A673 (cell line): ENCODE measurements at regions not wholly inside any gene's neighbourhood (a gene's known extent, or its start where the extent isn't known, plus 50 kb on each side); places are given as distances from the start of the nearest gene placed in this dataset.

Experiments used
- BruUV-seq: library from RNA; stranded (reverse); fragments of 400-500 nt; replicated peaks from 2 replicates; lab custom pipeline; 2021; lab: Mats Ljungman, UMichigan
- CTCF ChIA-PET: fragments of 300-600 bp; sonication (Branson Sonifier 250); formaldehyde crosslinking; loops from one replicate; lab custom pipeline; 2022; ENCODE audit warnings: antibody characterized with exemption; lab: Charles Lee
- POLR2A ChIA-PET: fragments of 300-600 bp; sonication (Branson Sonifier 250); formaldehyde crosslinking; loops from one replicate; lab custom pipeline; 2022; ENCODE audit warnings: antibody characterized with exemption; ENCODE audit not compliant: low non-redundant PET; lab: Charles Lee
- DNase-seq: peaks from one replicate; pipeline ENCODE4 v3.0.0-alpha.2; 2015; ENCODE audit warnings: low spot score
- H3K27ac ChIP-seq: fragments of 200-600 bp; sonication (generic); 2 replicates; pipeline ENCODE4 v1.5.1; 2016; ENCODE audit warnings: mixed run types, low read depth, mild to moderate bottlenecking, mixed read lengths, antibody characterized with exemption, low read length; ENCODE audit not compliant: poor library complexity, severe bottlenecking
- H3K27me3 ChIP-seq: fragments of 200-600 bp; sonication (generic); replicated peaks from 2 replicates; pipeline ENCODE4 v1.6.1; 2017; ENCODE audit warnings: mixed run types, low read depth, mild to moderate bottlenecking, mixed read lengths, antibody characterized with exemption, low read length; ENCODE audit not compliant: insufficient read depth, poor library complexity
- H3K36me3 ChIP-seq: fragments of 200-600 bp; sonication (generic); 2 replicates; pipeline ENCODE4 v1.6.1; 2016; ENCODE audit warnings: mixed run types, mild to moderate bottlenecking, mixed read lengths, antibody characterized with exemption, low read length; ENCODE audit not compliant: insufficient read depth, poor library complexity, severe bottlenecking
- H3K4me1 ChIP-seq: fragments of 200-600 bp; sonication (generic); 2 replicates; pipeline ENCODE4 v1.6.1; 2017; ENCODE audit warnings: mixed run types, mild to moderate bottlenecking, mixed read lengths, antibody characterized with exemption, low read length; ENCODE audit not compliant: insufficient read depth, poor library complexity, severe bottlenecking
- H3K4me3 ChIP-seq: fragments of 200-600 bp; sonication (generic); 2 replicates; pipeline ENCODE4 v1.5.1; 2016; ENCODE audit warnings: low read depth, mixed run types, mild to moderate bottlenecking, mixed read lengths, low read length; ENCODE audit not compliant: poor library complexity, severe bottlenecking
- H3K9me3 ChIP-seq: fragments of 200-600 bp; sonication (generic); 2 replicates; pipeline ENCODE4 v1.6.1; 2016; ENCODE audit warnings: mixed run types, low read depth, mild to moderate bottlenecking, mixed read lengths, antibody characterized with exemption, low read length; ENCODE audit not compliant: poor library complexity, severe bottlenecking
- CTCF ChIP-seq: fragments of 300-800, 200-600 bp; sonication (generic); conservative IDR thresholded peaks from 2 replicates; pipeline ENCODE4 v1.5.1; 2017; ENCODE audit warnings: low read depth, mild to moderate bottlenecking, antibody characterized with exemption, low read length, moderate library complexity, mixed read lengths
- EZH2 ChIP-seq: fragments of 200-600 bp; sonication (generic); IDR thresholded peaks from 2 replicates; pipeline ENCODE4 v1.6.1; 2017; ENCODE audit warnings: borderline replicate concordance, low read depth, mild to moderate bottlenecking, mixed read lengths, antibody characterized with exemption, low read length; ENCODE audit not compliant: poor library complexity, severe bottlenecking
- intact Hi-C: fragments of 100-400 bp; cut with micrococcal nuclease; formaldehyde crosslinking; loops from one replicate; pipeline ENCODE4 v1.10.0; 2022; ENCODE audit not compliant: unreplicated experiment

DNA sequence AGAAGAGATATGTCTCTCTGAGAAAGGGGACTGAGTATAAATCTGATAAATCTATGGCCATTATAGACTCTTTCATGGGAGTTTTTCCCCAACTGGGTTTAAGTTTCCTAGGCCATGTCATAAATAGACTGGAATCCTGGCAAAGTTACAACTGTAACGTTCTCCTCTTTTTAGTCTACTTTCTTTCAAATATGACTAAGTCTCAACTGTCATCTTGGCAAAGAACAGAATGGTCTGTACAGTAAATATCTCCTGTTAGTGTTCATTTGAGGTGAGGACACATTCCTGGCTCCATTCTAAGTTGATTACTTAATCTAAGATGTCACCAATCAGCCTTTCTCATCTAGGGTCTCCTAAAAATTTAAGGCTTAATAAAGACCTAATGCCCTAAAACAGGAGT is 300.5 kb downstream of the BRINP2 start:
- DNase-seq = no peak
- Histone ChIP-seq H3K27me3 (no peaks in the 10 kb centered on the region), H3K27ac (no peak overlapping the region), H3K9me3 (no peaks in the 10 kb centered on the region), H3K4me1 (no peaks in the 10 kb centered on the region), H3K4me3 (no peak overlapping the region), H3K36me3 (no peaks in the 10 kb centered on the region)
- ChIA-PET POLR2A (no interaction called here), CTCF (no interaction called here)
- no peak for TF ChIP-seq EZH2
- TF ChIP-seq CTCF = no peak
- BruUV-seq = no TSS peak
- intact Hi-C loops = no loop called here

DNA sequence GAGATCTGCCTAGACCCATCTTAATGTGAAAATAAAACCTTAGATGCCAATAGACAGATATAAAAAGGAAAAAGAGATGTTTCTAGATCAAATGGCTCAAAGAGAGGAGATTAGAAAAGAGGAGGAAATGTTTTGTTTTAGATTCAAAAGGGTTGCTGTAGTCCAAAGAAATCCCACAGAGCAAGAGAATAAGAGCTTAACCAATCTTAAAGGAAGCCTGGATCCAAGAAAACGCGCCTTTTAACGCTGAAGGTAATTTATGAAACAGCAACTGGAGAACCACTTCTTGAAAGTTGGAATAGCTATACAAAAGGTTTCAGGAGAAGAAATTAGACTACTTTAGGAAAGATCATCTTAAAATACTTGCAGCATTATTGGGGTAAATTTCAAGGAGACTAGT is 298.8 kb downstream of the BRINP2 start:
- H3K27ac ChIP-seq = no peak overlapping the region
- TF ChIP-seq CTCF (no peak), EZH2 (no peak)
- H3K9me3 ChIP-seq = peaks cover 4% of the 10 kb centered on the region
- H3K27me3 ChIP-seq = no peaks in the 10 kb centered on the region
- H3K36me3 ChIP-seq = no peaks in the 10 kb centered on the region
- CTCF ChIA-PET = no interaction called here
- intact Hi-C loops = no loop called here
- DNase-seq = no peak
- POLR2A ChIA-PET = no interaction called here
- BruUV-seq = no TSS peak
- H3K4me1 ChIP-seq = no peaks in the 10 kb centered on the region
- no peak overlapping the region for H3K4me3 ChIP-seq

GRCh38 chr1:177466286-177466685 is 295.5 kb downstream of the BRINP2 start:
- intact Hi-C loops = no loop called here
- no TSS peak for BruUV-seq
- H3K9me3 ChIP-seq = peaks cover 4% of the 10 kb centered on the region
- H3K4me3 ChIP-seq = no peak overlapping the region
- no peak for DNase-seq
- no peak overlapping the region for H3K27ac ChIP-seq
- ChIA-PET CTCF (no interaction called here), POLR2A (interaction anchor here (0.7 kb wide), 1 partner anchor 103 kb away, joined by 3 read pairs; no protein-coding TSS in a partner anchor)
- H3K4me1 ChIP-seq = peaks cover 8% of the 10 kb centered on the region
- H3K27me3 ChIP-seq = no peaks in the 10 kb centered on the region
- H3K36me3 ChIP-seq = no peaks in the 10 kb centered on the region
- no peak for TF ChIP-seq EZH2
- no peak for TF ChIP-seq CTCF
